Stimulated activated CD4-positive, alpha-beta T cell treated with anti-CD3 and anti-CD28 coated beads, Interleukin-12 subunit alpha, Interleukin-12 subunit beta, amount 100 ng/mL, for 48 hours (primary cell): ENCODE measurements at regions not wholly inside any gene's neighbourhood (a gene's known extent, or its start where the extent isn't known, plus 50 kb on each side); places are given as distances from the start of the nearest gene placed in this dataset.

Experiments
- DNase-seq, 3 donors: peaks; one replicate each; pipeline ENCODE4 v3.0.0-alpha.2; 2020; ENCODE audit warnings: low read depth in 2 of 3, low spot score in 1 of 3

DNA sequence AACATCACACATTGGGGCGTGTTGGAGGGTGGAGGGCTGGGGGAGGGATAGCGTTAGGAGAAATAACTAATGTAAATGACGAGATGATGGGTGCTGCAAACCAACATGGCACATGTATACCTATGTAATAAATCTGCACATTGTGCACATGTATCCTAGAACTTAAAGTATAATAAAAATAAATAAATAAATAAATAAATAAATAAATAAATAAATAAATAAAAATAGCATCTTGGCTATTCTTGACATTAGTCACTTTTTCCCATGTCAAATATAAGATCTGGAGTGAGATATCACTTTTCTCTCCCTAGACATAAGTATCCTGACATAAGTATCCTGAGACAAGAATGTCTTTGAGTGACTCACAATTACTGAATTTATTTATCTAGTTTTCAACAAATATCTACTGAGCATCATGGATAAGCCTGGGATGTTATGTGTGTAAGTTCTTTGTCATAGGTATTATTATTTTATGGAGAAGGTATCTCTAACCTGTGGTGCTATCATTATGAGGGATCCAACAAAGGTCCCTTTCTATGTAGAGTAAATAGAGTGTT lies 691.3 kb downstream of the SORCS1 start:
- DNase-seq = no peak

DNA sequence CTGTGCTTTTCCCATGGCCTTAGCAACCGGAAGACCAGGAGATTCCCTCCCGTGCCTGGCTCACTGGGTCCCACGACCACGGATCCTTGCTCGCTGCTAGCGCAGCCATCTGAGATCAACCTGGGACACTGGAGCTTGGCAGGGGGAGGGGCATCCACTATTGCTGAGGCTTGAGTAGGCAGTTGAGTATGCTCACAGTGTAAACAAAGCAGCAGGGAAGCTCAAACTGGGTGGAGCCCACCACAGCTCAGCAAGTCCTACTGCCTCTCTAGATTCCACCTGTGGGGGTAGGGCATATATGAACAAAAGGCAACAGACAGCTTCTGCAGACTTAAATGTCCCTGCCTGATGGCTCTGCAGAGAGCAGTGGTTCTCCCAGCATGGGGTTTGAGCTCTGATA lies 697.0 kb downstream of the SORCS1 start:
- DNase-seq = no peak

DNA sequence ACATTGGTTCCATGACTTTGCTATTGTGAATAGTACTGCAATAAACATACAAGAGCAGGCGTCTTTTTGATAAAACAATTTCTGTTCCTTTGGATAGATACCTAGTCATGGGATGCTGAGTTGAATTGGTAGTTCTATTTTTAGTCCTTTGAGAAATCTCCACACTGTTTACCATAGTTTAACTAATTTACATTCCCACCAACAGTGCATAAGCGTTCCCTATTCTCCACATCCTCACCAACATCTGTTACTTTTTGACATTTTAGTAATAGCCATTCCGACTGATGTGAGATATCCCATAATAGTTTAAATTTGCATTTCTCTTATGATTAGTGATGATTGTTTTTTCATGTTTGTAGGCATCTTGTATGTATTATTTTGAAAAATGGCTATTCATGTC lies 707.0 kb downstream of the SORCS1 start:
- no peak for DNase-seq

DNA sequence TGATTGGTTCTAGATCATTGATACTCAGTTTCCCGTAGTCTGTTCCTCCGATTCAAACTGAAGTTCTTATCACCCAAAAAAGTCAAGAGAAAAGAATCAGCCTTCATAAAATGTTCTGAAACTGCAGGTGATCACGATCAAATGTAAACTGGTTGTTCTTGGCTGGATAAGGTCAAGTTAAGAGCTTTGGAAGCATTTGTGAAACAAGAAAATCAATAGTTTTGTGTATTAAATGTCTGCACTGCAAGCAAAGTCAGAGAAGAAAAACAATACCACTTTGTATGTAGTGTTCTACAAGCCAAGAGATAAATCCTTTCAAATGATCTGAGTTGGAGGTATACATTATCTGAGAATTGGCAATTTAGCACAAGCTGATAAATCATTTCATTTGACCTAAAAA lies 710.3 kb downstream of the SORCS1 start:
- DNase-seq = no peak

DNA sequence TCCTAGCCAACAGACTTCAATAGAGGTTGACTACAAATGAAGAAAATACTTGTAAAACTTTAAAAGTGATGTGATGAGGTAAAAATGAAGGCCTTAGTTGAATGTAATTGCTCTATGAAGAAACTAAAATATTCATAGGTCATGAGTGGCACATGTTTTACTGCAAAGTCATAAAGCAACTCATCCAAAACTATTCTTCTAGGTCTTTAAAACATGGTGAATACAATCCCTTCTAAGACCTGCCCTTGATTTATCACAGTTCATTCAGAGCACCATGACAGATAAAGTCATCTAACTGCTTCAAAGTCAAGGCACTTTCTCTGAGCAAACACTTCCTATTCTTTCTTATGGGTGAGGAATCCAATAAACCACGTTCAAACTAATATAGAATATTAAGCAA lies 713.5 kb downstream of the SORCS1 start:
- DNase-seq = no peak

DNA sequence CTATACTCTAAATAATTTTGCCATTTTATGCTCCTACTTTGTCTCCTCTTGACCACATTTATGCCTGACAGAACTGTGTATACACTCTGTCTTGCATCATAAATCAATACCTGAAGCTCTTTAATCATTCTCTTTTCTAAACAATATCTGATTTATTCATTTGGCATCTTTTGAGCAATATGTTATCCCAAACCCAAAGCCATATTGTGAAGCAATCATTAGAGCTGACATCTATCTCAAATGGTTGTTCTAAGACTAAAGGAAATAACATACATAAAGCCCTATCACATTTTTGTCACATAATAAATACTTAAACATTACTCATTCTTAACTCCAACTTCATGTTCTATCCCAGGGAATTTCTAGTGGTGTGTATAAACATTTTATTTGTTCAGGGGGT lies 717.6 kb downstream of the SORCS1 start:
- no peak for DNase-seq

DNA sequence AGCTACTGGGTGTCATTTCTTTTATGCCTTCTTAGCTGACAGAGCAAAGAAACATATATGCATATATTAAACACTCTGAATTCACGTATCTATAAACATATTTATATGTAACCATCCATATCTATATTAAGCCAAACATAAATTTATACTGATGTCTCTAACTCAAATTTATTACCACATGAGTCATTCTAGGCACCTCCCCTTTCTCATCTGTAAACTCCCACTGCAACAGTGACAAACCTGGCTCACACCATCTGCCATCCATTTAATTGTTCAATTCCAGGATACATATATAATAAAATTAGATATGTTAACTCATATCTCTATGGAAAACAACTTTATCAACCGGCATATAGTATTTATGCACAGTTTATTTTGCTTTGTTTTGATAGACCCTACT lies 722.3 kb downstream of the SORCS1 start:
- no peak for DNase-seq

DNA sequence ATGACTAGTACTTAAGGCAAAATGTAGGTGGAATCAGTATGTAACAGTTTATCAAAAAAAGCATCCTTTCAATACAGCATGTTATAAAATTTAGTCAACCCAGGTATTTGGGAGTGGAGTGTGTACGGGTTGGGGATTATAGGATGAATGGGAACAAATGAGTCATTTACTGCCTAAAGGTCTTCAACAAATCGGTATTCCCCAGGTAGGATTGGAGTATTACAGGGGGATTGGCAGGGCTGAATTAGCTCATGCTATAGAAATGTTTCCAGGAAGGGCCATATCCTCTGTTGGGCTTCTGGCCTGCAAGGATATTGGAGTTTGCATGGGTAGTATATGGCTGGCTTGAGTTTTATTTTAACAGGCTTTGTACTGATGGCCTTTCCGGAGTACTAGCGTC lies 723.7 kb downstream of the SORCS1 start:
- no peak for DNase-seq

DNA sequence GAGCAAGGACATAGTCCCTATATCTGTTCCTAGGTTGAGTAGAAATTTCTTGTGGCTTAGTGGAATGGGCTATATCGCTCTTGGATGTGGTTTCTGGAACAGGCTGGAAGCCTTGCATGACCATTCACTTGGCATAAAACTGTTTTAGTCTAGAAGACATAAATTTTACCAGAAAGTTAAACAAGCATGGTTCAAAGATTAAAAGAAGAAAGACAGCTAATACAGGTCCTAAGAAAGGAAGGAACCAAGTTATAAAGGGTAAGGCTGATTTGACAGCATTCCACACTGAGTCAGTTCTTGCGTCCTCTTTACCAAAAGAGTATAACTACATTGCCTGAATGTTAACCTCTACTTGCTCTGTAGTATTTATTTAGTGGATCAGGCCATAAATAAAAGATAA lies 724.2 kb downstream of the SORCS1 start:
- DNase-seq = no peak

DNA sequence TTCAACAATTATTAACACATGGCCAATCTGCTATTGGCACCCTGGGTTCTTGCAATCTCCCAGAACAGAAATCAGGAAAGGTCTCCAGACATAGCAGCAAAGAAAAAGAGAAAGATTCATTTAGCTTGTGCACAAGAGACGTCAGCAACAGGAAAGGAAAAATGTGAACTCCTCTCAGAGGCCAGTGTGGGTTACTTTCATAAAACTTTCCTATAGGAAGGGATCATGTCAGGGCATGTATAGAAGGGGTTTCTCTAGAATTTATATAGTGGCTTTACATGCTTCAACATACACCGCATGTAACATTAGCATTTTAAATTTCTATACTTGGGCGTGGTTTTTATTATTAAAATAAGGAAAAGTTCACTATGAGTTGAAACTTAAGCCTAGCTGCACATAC lies 725.1 kb downstream of the SORCS1 start:
- no peak for DNase-seq

DNA sequence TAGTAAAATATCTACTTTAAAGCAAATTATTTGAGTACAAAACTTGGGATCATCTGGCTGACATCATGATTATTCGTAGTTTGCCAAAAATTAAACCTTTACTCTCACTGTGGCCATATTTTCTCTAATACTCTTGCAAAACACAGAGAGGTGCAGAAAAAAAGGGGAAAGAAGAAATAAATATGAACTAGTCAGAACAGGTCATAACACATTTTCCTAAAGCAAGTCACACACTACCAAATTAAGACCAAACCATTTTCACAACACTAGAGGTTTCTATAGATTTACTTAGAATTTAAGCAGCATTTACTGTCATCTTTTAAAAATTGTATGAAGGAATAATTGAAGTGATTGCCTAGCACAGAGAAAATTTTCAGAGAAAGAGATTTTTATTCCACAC lies 726.1 kb downstream of the SORCS1 start:
- DNase-seq = no peak

DNA sequence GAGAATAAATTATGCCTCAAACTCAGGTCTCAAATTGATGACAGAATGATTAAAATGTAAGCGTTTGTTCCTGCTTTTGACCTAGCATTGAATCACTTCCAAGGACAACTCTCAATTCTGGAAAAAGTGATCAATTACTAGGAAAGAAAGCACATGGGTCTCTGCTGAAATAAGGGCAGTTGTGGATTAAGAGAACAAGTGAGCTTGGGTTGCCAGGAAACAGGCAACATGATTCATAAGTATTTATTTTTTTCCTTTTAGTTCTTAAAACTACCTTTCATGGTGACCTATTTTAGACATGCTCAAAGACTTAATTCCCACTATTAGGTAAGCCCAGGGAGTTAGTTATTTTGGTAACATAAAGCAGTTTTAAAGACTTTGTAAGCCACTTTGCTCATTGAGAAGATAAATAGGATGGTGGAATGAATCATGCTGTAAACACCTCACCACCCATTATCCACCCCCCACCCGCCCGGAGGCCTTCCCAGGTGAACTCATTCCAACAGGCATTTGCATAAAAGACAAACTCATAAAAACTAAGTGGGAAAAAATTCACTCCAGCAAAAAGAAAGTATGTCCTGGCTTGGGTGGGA lies 728.3 kb downstream of the SORCS1 start:
- DNase-seq = no peak

DNA sequence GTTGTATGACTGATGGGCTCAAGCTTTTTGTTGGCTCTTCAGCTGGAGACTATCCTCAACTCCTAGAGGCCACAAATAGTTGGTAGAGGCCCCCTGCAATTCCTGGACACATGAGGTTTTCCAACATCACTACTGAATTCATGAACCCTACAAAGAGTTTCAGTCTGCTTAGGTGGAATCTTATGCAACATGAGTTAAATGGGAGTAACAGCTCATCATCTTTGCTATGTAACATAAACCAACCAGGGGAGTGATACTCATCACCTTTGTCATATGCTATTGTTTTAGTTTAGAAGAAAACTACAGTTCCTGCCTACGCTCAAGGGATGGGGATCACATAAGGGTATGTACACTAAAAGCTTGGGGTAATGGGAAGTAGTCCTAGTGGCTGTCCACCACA lies 729.4 kb downstream of the SORCS1 start:
- DNase-seq = no peak

DNA sequence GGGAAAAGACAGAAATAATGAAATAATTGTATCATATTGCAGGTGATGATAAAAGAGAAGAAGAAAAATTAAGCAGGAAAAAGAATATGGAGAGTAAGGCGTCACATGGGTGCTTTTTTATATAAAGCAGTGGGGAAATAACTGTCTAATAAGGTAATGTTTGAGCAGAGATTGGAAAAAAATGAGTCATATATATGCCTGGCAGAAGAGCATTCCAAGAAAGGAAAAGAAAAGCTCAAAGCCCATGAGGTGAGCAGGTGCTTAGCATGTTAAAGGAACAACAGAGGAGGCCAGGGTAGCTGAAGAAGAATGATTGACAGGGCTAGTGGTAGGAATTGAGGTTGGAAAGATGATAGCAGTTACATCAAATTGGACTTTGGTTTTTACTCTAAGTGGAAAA lies 739.5 kb downstream of the SORCS1 start:
- no peak for DNase-seq

DNA sequence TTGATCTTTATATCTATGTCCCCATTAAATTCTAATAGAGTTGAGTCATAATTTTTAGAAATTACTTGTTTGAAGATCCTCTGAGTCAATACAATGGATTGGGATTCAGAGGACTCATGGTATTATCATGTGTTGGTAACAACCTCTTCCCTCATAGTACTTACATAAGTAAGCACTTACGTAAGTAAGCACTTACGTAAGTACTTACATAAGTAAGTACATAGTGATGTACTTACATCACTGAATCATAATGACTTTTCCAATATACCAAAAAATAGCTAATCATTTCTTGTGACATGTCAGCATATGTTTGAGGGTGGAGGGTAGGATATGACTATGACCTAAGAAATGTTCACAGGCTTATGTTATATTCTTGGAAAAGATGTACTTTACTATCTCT lies 740.5 kb downstream of the SORCS1 start:
- DNase-seq = no peak

DNA sequence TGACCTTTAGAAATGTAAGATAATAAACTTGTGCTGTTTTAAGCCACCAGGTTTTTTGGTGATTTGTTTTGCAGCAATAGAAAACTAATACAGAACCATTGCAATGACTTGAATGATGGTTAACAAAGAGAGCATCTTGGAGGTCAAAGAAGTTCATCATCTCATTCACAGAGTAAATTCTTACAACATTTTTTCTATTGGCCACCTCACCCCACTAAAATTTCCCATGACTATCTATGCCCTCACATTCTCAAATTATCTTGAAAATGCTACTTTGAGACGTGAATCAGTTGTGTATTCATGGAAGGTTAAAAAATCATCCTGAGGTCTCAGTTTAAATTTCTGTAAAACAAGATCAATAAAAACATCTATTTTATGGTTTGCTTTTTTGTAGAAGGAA lies 754.2 kb downstream of the SORCS1 start:
- DNase-seq = no peak

DNA sequence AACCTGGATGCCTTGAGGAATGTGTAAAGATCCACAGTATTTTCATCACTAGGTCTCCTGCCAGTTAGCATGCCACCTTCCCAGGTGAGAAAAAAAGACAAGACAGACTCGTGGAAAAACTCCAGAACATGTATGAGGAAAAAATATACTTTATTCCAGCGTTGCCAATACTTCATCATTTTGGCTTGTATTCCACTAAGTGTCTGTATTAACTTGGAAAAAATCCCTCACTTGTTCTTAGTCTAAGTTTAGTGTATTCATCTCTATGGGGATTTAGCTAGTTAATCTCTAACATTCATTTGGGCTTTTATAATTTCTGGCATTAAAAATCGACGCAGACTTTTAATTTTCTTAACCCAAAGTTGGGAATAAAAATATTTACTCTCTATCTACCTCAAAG lies 759.4 kb downstream of the SORCS1 start:
- no peak for DNase-seq

DNA sequence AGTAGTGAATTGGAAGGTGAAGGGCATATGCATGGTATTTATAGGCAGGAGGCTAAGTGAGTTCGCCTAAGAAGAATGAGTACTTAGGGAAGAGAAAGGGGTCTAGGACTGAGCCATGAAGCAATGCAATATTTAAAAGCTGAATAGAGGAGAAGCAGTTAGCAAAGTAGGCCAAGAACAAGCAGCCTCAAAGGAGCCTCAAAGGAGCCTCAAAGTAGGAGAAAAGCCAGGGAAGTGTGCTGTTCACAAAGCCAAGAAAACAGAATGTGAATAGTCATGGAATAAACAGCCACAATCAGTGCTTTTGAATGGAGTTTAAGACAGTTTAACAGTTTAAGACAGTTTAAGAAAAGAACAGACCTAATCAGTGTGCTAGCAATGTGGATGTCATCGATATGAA lies 762.0 kb downstream of the SORCS1 start:
- no peak for DNase-seq

DNA sequence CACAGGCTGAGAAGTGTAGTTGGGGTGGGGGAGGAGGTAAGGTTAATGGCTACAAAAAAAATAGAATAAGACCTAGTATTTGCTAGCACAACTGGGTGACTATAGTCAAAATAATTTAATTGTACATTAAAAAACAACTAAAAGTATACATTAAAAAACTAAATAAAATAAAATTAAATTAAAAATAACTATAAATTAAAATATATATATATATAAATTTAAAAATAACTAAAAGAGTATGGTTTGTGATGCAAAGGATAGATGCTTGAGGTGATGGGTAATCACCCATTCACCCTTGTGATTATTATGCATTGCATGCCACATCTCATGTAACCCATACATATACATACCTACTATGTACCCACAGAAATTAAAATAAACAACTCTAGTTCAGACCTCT lies 762.5 kb downstream of the SORCS1 start:
- DNase-seq = no peak

DNA sequence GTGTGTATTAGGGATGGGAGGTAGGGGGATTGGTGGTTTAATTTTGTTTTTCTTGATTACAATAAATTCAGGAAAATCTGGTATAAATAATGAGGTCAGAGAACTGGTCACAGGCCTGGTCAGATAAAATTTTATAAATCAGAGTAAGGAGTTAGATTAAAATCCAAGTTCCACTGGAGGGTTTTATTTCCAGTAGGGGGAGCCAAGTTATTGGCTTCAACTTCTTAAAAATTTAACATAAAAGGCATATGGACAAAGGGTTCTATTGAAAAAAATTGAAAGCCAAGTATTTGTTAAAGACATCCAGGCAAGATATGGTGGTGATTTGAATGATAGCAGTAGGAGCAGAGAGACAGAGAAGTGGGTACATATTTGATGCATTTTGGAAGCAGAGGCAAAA lies 763.3 kb downstream of the SORCS1 start:
- DNase-seq = no peak

DNA sequence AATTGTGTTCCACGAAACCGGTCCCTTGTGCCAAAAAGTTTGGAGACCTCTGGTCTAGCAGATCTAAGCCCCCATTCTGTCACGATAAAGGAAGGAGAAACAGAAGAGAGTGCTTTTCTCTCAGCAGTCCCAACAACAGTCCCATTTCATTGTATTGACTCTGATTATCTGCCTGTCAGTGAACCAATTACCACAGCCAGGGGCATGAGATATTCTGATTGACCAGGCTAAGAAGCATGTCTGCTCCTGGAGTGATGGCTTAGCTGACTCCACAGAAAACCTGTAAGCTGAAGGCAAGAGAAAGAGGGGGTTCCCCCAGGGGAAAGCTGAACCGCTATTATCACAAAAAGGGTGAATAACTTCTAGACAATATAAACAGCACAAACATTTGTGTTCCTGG lies 765.4 kb downstream of the SORCS1 start:
- DNase-seq = no peak

DNA sequence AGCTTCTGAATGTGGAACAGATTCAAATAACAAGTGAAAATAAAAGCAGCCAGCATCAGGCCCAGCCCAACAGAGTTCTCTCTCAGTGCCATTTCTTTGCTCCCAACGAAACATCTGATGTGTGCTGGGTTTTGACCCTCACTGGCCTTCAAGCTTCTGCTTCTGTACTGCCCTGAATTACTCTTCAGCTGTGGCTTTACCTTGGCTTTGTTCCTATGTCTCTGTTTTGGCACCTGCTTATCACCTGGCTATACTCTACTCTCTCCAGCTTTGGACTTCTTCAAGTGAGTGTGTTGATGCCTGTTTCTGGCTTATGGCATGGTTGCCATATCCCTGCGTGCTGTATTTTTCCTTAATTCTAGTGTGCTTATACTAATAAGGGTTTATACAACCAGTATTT lies 768.3 kb downstream of the SORCS1 start:
- DNase-seq = no peak

DNA sequence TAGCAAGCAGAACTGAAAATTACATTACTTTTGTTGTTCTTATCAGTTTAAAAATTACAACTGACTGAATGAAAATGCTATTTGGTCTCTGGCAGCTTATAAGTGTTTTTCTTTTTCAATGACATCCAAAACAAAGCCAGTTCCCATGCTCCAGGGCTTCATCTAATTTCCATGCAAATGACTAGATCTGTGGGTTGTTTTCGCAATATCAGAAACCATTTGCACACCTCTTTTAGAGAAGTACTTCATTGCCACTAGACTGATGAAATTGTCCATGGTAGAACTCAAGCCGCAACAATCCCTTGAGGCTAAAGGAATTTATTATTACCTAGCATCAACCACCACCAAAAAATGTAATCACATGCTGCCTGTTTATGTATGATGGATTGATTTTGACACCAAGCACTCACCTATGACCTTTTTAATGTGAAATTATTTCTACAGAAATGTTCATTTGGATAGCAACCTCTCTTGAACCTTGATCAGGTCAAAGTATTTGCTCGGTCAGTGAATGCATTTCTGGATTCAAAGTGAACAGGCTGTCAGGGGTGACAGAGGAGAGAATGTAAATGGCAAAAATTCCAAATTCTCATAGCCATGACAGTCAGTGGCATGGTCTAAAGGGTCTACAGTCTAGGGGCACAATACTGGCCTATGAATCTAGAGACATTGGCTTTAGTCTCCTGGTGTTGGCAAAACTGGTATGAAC lies 769.3 kb downstream of the SORCS1 start:
- DNase-seq = no peak
